Activated CD8-positive, alpha-beta memory T cell treated with anti-CD3 and anti-CD28 coated beads for 4 hours (primary cell): ENCODE measurements at regions not wholly inside any gene's neighbourhood (a gene's known extent, or its start where the extent isn't known, plus 50 kb on each side); places are given as distances from the start of the nearest gene placed in this dataset.

ENCODE experiments used
- DNase-seq, 2 donors: peaks; one replicate each; pipeline ENCODE4 v3.0.0-alpha.2; 2020; ENCODE audit warnings: low read depth in 2 of 2

DNA sequence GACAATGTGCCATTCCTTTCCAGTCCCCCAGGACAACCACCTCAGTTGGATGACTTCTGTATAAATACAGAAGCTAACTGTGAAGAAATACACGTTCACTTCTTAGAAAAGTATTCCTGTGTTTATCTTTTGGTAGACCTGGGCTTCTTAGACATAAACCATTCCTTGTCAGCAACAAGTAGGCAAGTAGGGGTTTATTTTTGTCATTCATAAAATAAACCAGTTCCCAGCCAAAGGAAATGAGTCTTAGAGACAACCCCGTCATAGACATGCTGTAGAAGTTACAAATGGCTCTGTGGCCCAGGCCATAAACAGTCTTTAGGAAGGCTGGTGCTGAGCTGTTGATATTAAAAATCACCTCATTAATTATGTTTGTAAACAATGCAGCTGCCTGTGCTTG is 243.2 kb downstream of the SPTSSA start:
- no peak for DNase-seq

DNA sequence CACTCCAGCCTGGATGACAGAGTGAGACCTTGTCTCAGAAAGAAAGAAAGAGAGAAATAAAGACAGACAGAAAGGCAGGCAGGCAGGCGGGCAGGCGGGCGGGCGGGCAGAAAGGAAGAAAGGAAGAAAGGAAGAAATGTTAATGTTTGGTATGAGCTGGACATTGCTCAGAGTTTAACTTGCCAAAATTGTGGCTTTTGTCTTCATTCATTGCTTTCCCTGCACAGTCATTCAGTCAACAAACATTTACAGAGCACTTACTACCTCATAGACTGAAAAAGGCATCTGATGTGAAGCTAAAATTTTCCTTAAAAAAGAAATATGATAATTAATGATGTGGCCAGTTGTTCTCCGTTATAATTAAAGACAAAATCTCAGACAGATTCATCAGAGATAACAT is 247.1 kb downstream of the SPTSSA start:
- DNase-seq = no peak

DNA sequence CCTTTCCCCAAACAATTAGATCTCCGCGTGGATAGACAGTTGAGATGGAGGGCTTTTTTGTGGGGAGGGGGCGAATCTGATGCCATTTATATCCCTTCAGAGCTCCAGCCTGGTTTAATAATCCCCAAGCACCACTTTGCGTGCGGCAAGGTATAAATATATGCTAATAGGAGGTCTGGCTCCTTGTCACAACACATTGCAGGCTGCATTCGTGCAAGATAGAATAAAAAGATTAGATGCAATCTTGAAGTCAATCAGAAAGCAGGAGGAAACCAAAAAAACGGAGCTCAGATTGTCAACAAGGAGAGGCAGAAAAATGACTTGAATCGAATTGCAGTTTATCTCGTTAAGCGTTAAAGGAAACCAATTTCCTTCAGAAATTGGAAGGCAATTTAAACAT is 248.7 kb downstream of the SPTSSA start:
- no peak for DNase-seq

DNA sequence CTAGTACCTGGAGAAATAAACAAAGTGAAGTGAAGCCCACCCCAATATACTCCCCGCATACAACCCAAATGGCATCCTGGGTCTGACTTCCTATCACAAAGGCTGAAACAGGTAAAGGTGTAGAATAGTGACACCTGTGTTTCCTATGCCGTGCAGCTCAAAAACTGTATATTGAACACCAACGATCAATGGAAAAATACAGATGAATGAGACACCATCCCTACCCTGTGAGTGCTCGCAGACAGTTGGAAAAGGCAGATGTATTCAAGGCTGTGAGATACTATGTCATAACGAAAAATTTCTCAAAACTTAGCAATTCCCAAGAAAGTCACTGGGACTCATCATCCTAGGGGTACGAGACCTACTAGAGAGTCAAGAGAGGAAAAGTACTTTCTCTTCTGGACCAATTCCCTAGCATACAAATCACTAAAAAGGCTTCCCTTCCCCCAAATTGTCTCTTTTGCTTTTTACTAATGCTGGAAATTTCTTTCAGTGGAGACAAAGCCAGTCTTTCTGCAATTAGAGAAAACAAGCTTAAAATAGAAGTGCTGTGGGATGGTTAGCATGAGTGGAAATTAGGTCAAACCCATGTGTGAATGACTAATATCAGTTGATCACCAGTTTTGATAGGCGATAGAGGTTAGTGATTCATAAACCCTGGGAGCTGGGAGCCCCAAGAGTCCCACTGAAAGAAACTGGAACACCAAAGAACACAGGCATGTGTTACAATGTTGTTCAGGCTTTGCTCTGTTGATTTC is 249.7 kb downstream of the SPTSSA start:
- DNase-seq = no peak

DNA sequence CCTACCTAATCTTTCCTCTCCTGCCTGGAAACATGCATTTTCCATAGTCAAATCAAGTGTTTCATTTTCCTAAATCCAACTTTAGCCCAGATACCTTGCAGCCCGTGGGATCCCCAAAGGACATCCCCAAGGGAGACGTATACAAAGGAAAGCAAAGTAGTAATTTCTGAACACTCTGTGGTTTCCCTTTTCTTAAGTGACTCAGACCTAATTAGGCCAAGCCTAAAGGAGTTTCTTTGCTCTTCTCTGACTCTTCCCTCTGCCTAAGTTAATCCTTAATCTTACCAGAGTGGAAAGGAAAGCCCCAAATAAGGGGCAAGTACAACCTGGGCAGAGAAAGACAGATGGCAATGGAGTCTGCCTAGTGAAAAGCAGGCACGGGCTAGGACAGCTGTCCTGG is 250.3 kb downstream of the SPTSSA start:
- DNase-seq = no peak

DNA sequence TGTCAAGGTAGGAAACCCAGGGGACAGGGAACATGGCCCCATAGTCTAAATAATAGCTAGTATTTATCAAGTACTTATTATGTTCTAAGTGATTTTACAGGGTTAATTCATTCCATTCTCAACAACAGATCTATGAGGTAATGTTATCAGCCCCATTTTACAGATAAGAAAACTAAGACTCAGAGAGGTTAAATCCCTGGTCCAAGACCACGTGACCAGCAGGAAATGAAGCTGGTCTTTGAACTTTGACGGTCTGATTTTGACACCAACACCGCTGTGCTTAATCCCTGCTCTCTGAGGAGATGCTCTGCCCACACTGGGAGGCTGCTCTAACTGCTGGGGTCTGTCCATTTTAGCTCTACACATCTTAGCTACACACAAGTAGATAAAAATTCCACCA is 253.5 kb downstream of the SPTSSA start:
- no peak for DNase-seq

DNA sequence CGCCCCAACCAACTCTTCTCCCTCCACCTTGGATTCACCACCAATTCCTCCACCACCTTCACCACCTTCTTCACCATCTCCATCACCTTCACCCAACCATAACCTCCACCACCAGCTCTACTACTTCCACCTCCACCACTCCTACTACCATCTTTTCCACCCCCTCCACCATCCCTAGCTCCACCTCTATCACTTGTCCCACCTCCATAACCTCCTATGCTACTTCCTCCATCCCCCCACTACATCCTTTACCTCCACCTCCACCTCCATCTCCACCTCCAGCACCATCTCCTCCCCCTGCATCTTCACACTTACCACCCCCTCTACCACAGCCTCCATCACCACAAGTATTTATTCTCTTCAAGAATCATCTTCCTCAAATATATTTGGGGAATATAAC is 254.9 kb upstream of the EGLN3 start:
- DNase-seq = no peak

DNA sequence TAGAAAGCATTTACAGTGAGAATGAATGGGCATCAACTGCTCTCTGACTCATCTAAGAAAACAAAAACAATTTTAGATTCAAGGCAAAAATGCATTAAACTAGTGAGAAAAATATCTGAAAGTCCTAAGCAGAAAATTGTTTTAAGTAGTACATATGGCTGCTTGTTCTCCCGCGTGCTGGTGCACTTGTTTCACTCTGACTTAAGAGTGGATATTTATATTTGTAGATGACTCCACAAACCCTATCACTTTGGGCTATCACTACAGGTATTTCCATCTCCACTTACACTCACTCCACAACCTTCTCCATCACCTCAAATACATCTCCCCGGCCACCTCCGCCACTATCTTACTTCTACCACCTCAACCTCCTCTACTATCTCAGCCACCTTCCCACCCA is 253.9 kb upstream of the EGLN3 start:
- no peak for DNase-seq

DNA sequence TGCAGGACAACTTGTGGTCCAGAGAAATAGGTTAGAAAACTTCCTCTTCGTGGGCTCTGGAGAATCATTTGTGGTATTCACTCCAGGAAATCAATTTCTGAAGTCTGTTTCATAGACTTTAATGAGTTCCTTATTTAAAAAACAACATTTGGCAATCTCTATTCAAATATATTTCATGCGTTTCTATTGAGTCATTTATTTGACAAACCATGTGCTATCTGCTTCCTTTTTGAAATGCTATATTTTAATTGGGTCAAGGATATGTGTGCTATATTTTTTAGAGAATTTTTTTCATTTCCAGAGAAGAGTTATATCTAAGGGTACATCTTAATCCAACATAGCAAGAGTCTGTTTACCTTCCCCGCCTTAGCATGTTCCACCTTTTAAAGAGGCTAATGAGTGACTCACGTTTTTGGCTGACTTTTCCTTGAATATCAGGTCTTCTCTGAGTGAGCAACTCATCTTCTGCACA is 252.4 kb upstream of the EGLN3 start:
- no peak for DNase-seq

DNA sequence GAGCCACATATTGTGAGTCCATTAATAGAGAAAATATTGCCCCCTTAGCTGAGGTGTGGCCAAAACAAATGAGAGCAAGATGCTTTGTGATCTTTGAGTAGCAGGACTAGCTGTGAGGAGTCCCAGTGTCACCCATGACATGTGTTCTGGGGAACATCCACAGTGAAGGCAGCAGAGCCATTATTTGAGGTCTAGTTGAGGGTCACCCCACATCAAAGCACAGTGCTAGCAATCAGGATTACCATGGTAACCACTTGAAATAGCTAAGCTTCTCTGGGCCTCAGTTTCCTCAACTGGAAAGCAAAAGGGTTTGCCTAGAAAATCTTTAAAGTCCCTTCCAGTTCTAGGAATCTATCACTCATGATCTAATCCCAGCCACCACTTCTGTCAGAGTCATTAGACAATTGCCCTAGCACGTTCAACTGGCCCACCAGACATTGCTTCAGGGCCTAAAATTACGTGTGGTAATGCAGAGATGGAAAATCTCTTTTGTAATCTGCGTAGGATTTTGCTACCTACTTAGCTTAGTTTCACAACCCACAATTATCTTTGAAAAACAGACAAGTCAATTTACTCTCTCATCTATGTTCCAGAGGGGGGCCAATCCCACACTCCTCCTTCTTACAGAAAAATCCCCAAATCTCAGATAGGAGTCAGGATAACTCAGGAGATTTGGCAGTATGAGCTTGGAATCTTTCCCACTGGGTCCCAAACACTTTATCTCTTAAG is 251.2 kb upstream of the EGLN3 start:
- DNase-seq = no peak

DNA sequence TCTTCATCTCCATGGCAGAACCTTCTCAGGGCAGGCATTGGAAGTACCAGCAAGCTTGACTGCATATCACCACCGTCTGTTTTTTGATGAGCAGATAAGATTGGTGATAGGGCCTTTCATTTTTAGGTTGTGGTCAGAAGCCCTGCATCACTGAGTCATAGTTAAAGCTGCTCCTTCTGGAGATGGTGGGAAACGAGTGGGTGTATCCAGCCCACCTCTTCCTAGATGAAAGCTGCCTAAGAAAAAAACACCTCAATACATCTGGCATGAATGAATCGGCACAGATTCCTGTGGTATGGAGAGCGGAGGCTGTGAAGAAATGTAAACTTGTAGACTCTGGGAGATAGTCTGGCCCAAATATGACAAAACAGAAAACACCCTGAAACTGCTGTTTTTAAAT is 248.7 kb upstream of the EGLN3 start:
- DNase-seq = peak in 1 of 2 donors; percentile 4

DNA sequence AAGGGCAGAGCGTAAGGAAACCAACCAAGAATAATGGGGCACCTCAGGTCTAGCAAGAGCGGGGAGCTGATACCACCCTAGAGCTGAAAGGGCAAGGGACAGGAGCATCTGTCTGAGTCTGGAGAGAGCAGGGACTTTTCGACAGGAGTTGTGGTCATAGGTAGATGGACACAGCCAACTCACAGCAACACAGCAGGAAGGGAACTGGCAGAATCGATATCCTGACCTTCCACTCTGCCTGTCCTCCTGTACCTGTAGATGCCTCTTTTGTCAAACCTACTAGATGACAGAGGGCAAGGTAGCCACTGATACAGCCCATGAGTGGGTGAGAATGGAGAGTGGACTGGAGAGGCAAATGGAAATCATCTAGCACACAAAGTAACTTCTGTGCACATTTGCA is 247.2 kb upstream of the EGLN3 start:
- DNase-seq = no peak

DNA sequence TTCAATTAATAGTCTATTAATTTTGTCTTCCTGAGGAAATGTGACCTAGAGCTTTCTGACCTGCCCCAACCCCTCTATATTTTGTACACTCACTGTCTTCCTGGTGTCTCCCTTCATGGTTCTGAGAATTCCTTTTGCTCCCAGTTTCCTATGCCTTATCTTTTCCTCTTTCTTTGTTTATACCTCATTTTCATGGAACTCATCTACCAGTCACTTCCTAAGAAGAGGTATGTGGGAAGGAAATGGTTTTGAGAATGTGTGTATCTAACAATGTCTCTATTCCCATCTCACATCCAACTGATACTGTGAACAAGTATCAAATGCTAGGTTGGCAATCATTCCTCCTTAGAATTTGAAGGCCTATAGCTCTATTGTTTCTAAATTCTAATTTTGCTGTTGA is 245.1 kb upstream of the EGLN3 start:
- DNase-seq = no peak

DNA sequence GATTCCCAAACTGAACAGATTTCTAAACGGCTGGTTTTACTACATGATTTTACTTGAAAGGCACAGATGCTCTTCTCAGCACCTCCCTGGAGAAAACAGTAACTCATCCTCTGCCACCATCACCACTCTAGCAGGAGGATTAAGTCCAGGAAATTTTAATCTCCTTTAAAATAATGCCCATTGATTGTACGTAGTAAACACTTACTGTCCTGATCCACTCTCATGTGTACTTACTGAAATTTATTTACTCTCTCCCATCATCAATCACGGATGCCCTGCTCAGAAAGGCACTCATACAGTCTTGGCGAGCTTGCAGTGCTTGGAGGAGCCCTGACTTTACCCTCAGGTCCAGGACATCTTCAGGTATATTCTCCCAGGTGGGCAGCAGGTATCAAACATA is 239.8 kb upstream of the EGLN3 start:
- DNase-seq = no peak

DNA sequence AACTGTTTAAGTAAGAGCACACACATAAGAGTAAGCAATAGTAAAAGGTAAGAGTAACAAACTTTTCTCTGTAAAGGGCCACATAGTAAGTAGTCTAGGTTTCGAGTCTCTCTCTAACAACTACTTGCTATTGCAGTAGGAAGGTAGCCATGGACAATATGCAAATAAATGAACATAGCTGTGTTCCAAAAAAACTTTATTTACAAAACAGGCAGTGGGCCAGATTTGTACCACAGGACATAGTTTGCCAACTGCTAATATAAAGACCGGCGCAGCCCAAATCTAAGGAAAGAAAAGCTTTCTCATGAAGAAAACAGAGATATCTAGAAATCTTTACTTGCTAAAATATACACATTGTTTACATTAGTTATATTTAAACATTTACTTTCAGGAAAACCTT is 239.0 kb upstream of the EGLN3 start:
- DNase-seq = no peak

DNA sequence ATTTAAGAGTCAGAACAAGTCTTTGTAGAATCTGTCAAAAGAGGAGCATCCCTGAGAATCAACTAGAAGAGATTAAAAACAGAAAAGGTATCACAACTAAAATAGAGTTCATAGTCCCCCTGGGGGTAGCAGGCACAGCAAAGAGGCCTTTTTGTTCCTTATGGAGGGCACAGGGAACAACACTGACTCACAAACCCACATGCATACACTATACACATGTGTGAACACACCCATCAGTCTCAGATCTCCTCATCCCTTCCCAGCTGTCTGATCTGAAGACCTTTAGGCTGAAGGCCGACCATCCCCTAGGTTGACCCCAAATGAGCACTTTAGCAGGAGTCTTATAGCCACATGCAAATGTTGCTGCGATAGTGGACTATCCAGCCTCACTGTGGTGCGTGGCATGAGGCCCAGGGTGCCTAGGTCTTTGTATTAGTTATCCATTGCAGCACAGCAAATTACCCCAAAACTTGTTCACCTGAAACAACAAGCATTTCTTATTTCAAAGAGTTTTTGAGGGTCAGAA is 236.7 kb upstream of the EGLN3 start:
- DNase-seq = no peak

DNA sequence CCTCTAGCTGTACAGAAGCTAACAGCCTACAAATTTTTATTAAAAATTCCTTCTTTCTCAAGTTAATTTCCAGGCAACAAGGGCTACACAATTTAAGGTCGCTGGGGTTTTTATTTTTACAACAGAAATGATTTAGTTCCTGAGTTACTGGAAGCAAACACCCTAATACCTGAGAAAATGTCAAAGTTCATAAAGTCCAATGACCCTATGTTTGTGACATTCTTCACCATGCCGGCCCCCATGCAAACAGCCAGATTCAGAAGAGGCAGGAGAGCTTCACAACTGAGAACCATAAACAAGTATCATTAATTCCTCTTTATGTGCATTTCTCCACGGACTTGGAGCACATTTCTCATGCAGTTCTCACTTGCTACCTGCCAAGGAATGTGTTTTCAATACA is 236.2 kb upstream of the EGLN3 start:
- DNase-seq = no peak

DNA sequence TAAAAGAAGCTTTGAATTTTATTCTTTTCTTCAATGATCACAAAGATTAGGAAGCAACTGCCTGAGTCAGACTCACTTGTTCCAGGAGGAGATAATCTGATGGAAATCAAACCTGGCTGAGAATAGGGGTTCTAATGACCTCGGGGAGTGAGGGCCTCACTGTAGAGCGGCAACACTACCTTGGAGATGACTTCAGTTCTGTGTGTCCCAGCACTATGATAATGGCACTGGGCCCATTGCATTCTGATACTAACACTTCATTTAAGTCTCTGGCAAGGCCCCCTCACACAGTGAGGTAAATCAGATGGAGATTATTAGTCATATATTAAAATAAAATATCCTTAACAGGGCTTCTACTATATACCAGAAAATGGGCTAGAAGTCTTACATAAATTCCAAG is 233.3 kb upstream of the EGLN3 start:
- DNase-seq = no peak

DNA sequence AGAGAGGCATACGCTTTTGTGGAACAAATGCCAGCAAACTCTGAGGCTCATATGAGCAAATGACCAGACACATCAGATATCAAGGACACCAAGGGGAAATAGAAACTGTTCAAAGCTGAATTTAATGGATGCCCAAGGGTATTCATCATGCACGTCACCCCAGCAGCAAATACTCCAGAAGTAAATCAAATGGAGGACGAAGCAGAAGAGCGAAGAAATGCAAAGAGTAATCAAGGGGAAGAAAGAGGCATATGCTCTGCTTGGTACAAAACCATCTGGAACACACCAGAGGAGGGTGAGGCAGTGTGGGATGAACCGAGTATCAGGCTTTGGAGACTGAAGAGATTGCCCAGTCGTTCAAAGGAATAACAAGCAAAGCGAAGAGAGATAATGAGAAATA is 232.6 kb upstream of the EGLN3 start:
- DNase-seq = no peak

DNA sequence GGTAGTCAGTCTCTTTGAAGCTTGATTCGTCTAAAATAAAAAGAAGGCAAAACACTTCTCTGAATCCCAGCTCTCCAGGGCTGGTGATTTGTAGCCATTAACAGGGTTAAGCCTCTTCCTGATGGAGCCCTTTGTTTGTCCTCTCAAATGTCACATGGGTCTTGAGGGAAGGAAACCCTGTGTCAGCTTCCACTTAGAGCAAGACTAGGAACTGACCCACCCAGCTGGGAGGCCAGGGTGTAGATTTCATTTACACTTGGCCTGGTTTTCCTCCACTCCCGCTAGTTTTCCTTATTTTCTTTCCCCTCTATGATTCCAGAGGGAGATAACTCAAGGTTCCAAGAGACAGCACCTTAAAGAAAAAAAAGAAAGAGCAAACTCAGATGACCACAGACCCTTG is 230.5 kb upstream of the EGLN3 start:
- DNase-seq = no peak

DNA sequence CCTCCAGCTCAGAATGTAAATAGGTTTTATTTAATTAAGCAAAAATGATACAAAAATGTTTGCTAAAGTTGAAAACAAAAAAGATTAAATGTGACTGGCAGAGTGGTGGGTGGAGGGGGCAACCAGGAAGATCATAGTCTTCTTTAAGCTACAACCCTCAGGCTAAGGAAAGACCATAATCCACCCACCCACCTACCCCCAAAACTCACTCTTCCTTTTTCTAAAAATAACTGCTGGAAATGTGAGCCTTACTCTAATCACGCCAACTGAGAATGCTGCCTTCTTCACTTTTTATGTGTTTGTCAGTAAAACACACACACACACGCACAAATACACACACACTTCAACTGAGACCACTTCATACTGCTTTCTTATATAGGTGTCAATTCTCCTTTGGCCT is 230.0 kb upstream of the EGLN3 start:
- no peak for DNase-seq

DNA sequence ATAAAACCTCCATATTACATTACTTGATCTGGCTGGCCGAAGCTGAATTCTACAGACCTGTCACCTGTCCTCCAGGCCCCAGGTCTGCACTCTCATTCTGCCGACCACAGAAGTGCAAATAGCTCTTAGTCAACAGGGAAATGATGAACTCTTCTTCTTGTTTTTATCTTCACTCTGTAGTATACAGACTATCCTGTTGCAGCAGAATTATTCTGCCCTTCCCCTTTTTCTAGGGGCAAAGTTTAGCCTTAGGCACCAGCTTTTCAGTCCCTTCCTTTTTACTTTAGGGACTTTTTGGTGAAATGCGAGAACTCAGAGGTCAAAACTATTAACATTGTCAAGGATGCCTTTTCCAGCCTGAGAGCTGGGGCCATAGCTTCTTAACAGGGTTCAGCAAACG is 229.6 kb upstream of the EGLN3 start:
- no peak for DNase-seq

DNA sequence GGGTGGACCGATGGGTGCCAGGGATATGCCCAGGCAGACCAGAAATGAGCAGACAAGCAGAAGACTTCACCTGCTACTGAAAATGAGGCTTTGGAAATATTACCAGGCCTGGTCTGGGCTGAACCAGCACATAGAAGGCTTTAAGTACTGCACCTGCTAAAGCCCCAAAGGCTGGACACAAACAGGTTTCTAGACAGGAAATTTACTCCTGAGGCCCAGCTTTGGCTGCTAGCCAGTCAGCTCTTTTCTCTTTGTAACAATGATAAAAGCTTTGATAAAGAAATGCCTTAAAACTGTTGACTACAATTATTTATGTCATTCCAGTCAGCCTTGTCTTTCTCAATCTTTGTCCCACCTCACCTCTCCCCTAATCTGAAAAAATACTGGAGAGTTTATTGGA is 228.9 kb upstream of the EGLN3 start:
- DNase-seq = no peak
